H9 (cell line): ENCODE measurements at regions not wholly inside any gene's neighbourhood (a gene's known extent, or its start where the extent isn't known, plus 50 kb on each side); places are given as distances from the start of the nearest gene placed in this dataset.

ENCODE experiments used
- DNase-seq: peaks from one replicate; pipeline ENCODE4 v3.0.0-alpha.2; 2017
- H2AFZ ChIP-seq: one replicate; pipeline ENCODE4 v1.6.1; 2013; ENCODE audit warnings: mild to moderate bottlenecking, low read length, control low read depth, moderate library complexity
- H2AK5ac ChIP-seq: 2 replicates; pipeline ENCODE4 v1.6.1; 2013; ENCODE audit warnings: low read length, control low read depth, mixed read lengths; ENCODE audit not compliant: insufficient read length
- H2BK120ac ChIP-seq: one replicate; pipeline ENCODE4 v1.6.1; 2013; ENCODE audit warnings: low read depth, mild to moderate bottlenecking, low read length, control low read depth, inconsistent platforms; ENCODE audit not compliant: poor library complexity, severe bottlenecking
- H2BK12ac ChIP-seq: 2 replicates; pipeline ENCODE4 v1.6.1; 2013; ENCODE audit warnings: low read length, control low read depth, mixed read lengths, low read depth; ENCODE audit not compliant: insufficient read length
- H2BK15ac ChIP-seq: 2 replicates; pipeline ENCODE4 v1.6.1; 2013; ENCODE audit warnings: low read depth, low read length, control low read depth
- H2BK20ac ChIP-seq: one replicate; pipeline ENCODE4 v1.6.1; 2013; ENCODE audit warnings: low read depth, mild to moderate bottlenecking, low read length, control low read depth, inconsistent platforms; ENCODE audit not compliant: poor library complexity, severe bottlenecking
- H2BK5ac ChIP-seq: 2 replicates; pipeline ENCODE4 v1.6.1; 2013; ENCODE audit warnings: low read length, control low read depth, mixed read lengths; ENCODE audit not compliant: insufficient read length
- H3K14ac ChIP-seq: 2 replicates; pipeline ENCODE4 v1.6.1; 2013; ENCODE audit warnings: low read length, control low read depth; ENCODE audit not compliant: insufficient read depth
- H3K18ac ChIP-seq: 2 replicates; pipeline ENCODE4 v1.6.1; 2013; ENCODE audit warnings: low read depth, mild to moderate bottlenecking, mixed read lengths, low read length, control low read depth; ENCODE audit not compliant: insufficient read length
- H3K23ac ChIP-seq: 2 replicates; pipeline ENCODE4 v1.6.1; 2013; ENCODE audit warnings: low read length, control low read depth, mixed read lengths, low read depth; ENCODE audit not compliant: insufficient read length
- H3K23me2 ChIP-seq: 2 replicates; pipeline ENCODE4 v1.6.1; 2013; ENCODE audit warnings: low read depth, mild to moderate bottlenecking, mixed read lengths, low read length, control low read depth; ENCODE audit not compliant: insufficient read length, poor library complexity, severe bottlenecking
- H3K27ac ChIP-seq: 2 replicates; pipeline ENCODE4 v1.5.1; 2013; ENCODE audit warnings: low read length, control low read depth, mixed read lengths, low read depth; ENCODE audit not compliant: insufficient read length
- H3K27me3 ChIP-seq: 2 replicates; pipeline ENCODE4 v1.6.1; 2013; ENCODE audit warnings: low read length, control low read depth, inconsistent platforms; ENCODE audit not compliant: insufficient read depth
- H3K4ac ChIP-seq: 2 replicates; pipeline ENCODE4 v1.6.1; 2013; ENCODE audit warnings: low read depth, mild to moderate bottlenecking, control low read depth, inconsistent platforms, low read length, moderate library complexity
- H3K4me1 ChIP-seq: 2 replicates; pipeline ENCODE4 v1.6.1; 2013; ENCODE audit warnings: low read length, control low read depth, inconsistent platforms; ENCODE audit not compliant: insufficient read depth
- H3K4me2 ChIP-seq: 2 replicates; pipeline ENCODE4 v1.6.1; 2013; ENCODE audit warnings: low read length, control low read depth, mixed read lengths; ENCODE audit not compliant: insufficient read length, insufficient read depth
- H3K56ac ChIP-seq: 2 replicates; pipeline ENCODE4 v1.6.1; 2013; ENCODE audit warnings: low read depth, mild to moderate bottlenecking, mixed read lengths, low read length, control low read depth; ENCODE audit not compliant: insufficient read length
- H3K79me1 ChIP-seq: 2 replicates; pipeline ENCODE4 v1.6.1; 2013; ENCODE audit warnings: low read depth, mild to moderate bottlenecking, moderate library complexity, low read length, control low read depth, inconsistent platforms; ENCODE audit not compliant: insufficient read depth, poor library complexity, severe bottlenecking
- H3K79me2 ChIP-seq: 2 replicates; pipeline ENCODE4 v1.6.1; 2013; ENCODE audit warnings: low read length, control low read depth, inconsistent platforms; ENCODE audit not compliant: insufficient read depth
- H3K9ac ChIP-seq: 2 replicates; pipeline ENCODE4 v1.6.1; 2013; ENCODE audit warnings: low read length, control low read depth, mixed read lengths; ENCODE audit not compliant: insufficient read length; ENCODE audit errors: extremely low read depth
- H3K9me3 ChIP-seq: one replicate; pipeline ENCODE4 v1.6.1; 2013; ENCODE audit warnings: low read depth, low read length, inconsistent platforms; ENCODE audit not compliant: control insufficient read depth
- H3T11ph ChIP-seq: one replicate; pipeline ENCODE4 v1.6.1; 2013; ENCODE audit warnings: mild to moderate bottlenecking, low read length, control low read depth, inconsistent platforms
- H4K20me1 ChIP-seq: one replicate; pipeline ENCODE4 v1.6.1; 2013; ENCODE audit not compliant: control insufficient read depth, insufficient read length, insufficient read depth
- H4K5ac ChIP-seq: 2 replicates; pipeline ENCODE4 v1.6.1; 2013; ENCODE audit warnings: low read depth, mild to moderate bottlenecking, mixed read lengths, low read length, control low read depth; ENCODE audit not compliant: insufficient read length
- H4K8ac ChIP-seq: replicated peaks from 2 replicates; pipeline ENCODE4 v1.6.1; 2013; ENCODE audit warnings: low read length, control low read depth, mixed read lengths, low read depth; ENCODE audit not compliant: insufficient read length
- H4K91ac ChIP-seq: 2 replicates; pipeline ENCODE4 v1.6.1; 2013; ENCODE audit warnings: low read depth, mild to moderate bottlenecking, moderate library complexity, mixed read lengths, low read length, control low read depth; ENCODE audit not compliant: insufficient read length
- H3K27ac Mint-ChIP-seq, 3 experiments: 2 replicates in 2 of 3; 3 replicates in 1 of 3; pipeline ENCODE4 v1.8.0; 2020 to 2021; ENCODE audit warnings: mixed read lengths in 3 of 3, mild to moderate bottlenecking in 1 of 3, moderate library complexity in 1 of 3
- H3K27me3 Mint-ChIP-seq: 2 replicates; pipeline ENCODE4 v1.8.0; 2021; ENCODE audit warnings: low read depth, mild to moderate bottlenecking, moderate library complexity, mixed read lengths
- H3K36me3 Mint-ChIP-seq, 3 experiments: 2 replicates in 2 of 3; 3 replicates in 1 of 3; pipeline ENCODE4 v1.8.0; 2020 to 2021; ENCODE audit warnings: low read depth in 3 of 3, mixed read lengths in 3 of 3; ENCODE audit not compliant: insufficient read depth in 1 of 3
- H3K4me1 Mint-ChIP-seq, 2 experiments: 2 replicates each; pipeline ENCODE4 v1.8.0; 2020; ENCODE audit warnings: mixed read lengths in 2 of 2
- H3K4me3 Mint-ChIP-seq, 2 experiments: 2 replicates in 1 of 2; 3 replicates in 1 of 2; pipeline ENCODE4 v1.8.0; 2020 to 2021; ENCODE audit warnings: mild to moderate bottlenecking in 2 of 2, mixed read lengths in 2 of 2, moderate library complexity in 1 of 2
- H3K9me3 Mint-ChIP-seq, 2 experiments: 2 replicates in 1 of 2; 3 replicates in 1 of 2; pipeline ENCODE4 v1.8.0; 2020; ENCODE audit warnings: mild to moderate bottlenecking in 2 of 2, mixed read lengths in 2 of 2, moderate library complexity in 1 of 2
- WGBS: extraction: QIAGEN DNeasy Blood & Tissue Kit; methylation state at CpG from one replicate; pipeline ENCODE4 v1.1.7; 2013; ENCODE audit warnings: missing lambda C conversion rate, low lambda C conversion rate, mixed read lengths; ENCODE audit not compliant: insufficient read length; ENCODE audit errors: extremely low coverage; 5-methylcytosine and 5-hydroxymethylcytosine counted together
- TF ChIP-seq, protein P1 (sequence below): fragments of 200-600 bp; sonication (generic); conservative IDR thresholded peaks from 3 replicates; pipeline ENCODE4 v1.8.0; 2021; ENCODE audit warnings: antibody characterized with exemption, mild to moderate bottlenecking

DNA sequence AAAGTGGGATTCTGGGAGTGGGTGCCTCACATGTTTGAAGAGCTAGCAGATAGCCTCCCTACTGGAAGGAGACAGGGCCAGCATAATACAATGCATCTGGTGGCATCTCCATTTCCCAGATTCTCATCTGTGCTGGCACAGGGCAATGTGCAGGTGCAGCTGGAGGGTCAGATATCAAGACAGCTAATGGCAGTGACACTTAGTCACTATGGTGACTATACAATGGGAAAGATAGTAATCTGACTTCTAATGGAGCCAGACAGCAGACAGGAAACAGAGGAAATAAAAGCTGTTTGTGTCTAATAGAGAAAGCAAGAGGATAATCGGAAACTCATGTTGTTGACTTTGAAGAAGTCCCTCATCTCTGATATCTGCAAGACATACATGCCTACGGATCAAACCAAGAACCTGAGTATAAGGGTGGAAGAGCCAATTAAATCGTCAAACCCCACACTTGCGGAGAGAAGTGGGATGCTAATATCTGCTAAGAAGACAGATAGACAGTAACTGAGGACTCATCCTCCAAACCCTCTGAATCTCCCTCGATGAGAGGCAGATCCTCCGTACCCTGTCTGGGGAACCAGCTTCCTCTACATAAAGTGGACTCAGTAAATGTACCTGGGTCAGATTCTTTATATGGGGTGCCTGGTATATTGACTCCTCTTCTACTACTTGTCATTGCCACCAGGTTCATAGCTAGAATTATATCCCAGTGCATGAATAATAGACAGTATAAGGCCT, 692.7 kb downstream of the SOCS6 start:
- Histone ChIP-seq H3K4ac (no peak overlapping the region), H3K27me3 (no peaks in the 10 kb centered on the region), H4K91ac (no peak overlapping the region), H2BK120ac (no peak overlapping the region), H4K5ac (no peak overlapping the region), H3K79me1 (no peaks in the 10 kb centered on the region), H3K4me1 (no peaks in the 10 kb centered on the region), H3K9ac (no peak overlapping the region), H2BK5ac (no peak overlapping the region), H2AK5ac (no peak overlapping the region), H2BK12ac (no peak overlapping the region), H3K23me2 (no peaks in the 10 kb centered on the region), H3K14ac (no peak overlapping the region), H3K23ac (no peak overlapping the region), H2AFZ (no peak overlapping the region), H3K18ac (no peak overlapping the region), H3K79me2 (no peaks in the 10 kb centered on the region), H3K4me2 (no peak overlapping the region), H4K20me1 (no peaks in the 10 kb centered on the region), H3K56ac (no peak overlapping the region), H3K27ac (no peak overlapping the region), H3T11ph (no peak overlapping the region), H3K9me3 (peaks cover 5% of the 10 kb centered on the region), H2BK20ac (no peak overlapping the region), H2BK15ac (no peak overlapping the region), H4K8ac (no peak overlapping the region)
- Mint-ChIP-seq H3K36me3 (peaks cover 6 to 18% (median 13%) of the 10 kb centered on the region in 3 experiments), H3K27me3 (peaks cover 3% of the 10 kb centered on the region), H3K4me1 (no peaks in the 10 kb centered on the region), H3K4me3 (no peak overlapping the region), H3K27ac (no peak overlapping the region), H3K9me3 (peaks cover 22 to 32% of the 10 kb centered on the region in 2 experiments)
- TF ChIP-seq, protein P1, sequence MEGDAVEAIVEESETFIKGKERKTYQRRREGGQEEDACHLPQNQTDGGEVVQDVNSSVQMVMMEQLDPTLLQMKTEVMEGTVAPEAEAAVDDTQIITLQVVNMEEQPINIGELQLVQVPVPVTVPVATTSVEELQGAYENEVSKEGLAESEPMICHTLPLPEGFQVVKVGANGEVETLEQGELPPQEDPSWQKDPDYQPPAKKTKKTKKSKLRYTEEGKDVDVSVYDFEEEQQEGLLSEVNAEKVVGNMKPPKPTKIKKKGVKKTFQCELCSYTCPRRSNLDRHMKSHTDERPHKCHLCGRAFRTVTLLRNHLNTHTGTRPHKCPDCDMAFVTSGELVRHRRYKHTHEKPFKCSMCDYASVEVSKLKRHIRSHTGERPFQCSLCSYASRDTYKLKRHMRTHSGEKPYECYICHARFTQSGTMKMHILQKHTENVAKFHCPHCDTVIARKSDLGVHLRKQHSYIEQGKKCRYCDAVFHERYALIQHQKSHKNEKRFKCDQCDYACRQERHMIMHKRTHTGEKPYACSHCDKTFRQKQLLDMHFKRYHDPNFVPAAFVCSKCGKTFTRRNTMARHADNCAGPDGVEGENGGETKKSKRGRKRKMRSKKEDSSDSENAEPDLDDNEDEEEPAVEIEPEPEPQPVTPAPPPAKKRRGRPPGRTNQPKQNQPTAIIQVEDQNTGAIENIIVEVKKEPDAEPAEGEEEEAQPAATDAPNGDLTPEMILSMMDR = no peak
- no CpG with 5 or more reads among the region's 6 CpGs for WGBS
- no peak for DNase-seq
